Activated T-helper 1 cell treated with anti-CD3 and anti-CD28 coated beads, Interleukin-12 subunit alpha, Interleukin-12 subunit beta, Interleukin-2, Interleukin-4 antibody, amounts not matched to agents 30 ng/mL and 10 ng/mL and 1 ng/mL, durations not matched to agents 14 hours and 24 hours and 36 hours (primary cell): ENCODE measurements at regions not wholly inside any gene's neighbourhood (a gene's known extent, or its start where the extent isn't known, plus 50 kb on each side); places are given as distances from the start of the nearest gene placed in this dataset.
"Not testable (repeated sequence)": the region's sequence is repeated elsewhere in the genome, so short reads cannot be mapped to it uniquely, and the experiment has no call there.

ENCODE experiments used
- DNase-seq: peaks from one replicate; pipeline ENCODE4 v3.0.0; 2021; ENCODE audit warnings: low spot score
- H3K27ac Mint-ChIP-seq: one replicate; pipeline ENCODE4 v1.8.0; 2021; ENCODE audit warnings: mild to moderate bottlenecking, mixed read lengths
- H3K27me3 Mint-ChIP-seq: one replicate; pipeline ENCODE4 v1.8.0; 2022; ENCODE audit warnings: mild to moderate bottlenecking, moderate library complexity, mixed read lengths; ENCODE audit not compliant: insufficient read depth
- H3K36me3 Mint-ChIP-seq: one replicate; pipeline ENCODE4 v1.8.0; 2021; ENCODE audit warnings: low read depth, mixed read lengths
- H3K4me1 Mint-ChIP-seq: one replicate; pipeline ENCODE4 v1.8.0; 2021; ENCODE audit warnings: low read depth, mixed read lengths
- H3K4me3 Mint-ChIP-seq: one replicate; pipeline ENCODE4 v1.8.0; 2021; ENCODE audit warnings: mild to moderate bottlenecking, moderate library complexity, mixed read lengths
- H3K9me3 Mint-ChIP-seq: one replicate; pipeline ENCODE4 v1.8.0; 2021; ENCODE audit warnings: mixed read lengths
- intact Hi-C: fragments of 100-400 bp; cut with micrococcal nuclease; formaldehyde crosslinking; loops from one replicate; pipeline ENCODE4 v1.15.1; 2024

DNA sequence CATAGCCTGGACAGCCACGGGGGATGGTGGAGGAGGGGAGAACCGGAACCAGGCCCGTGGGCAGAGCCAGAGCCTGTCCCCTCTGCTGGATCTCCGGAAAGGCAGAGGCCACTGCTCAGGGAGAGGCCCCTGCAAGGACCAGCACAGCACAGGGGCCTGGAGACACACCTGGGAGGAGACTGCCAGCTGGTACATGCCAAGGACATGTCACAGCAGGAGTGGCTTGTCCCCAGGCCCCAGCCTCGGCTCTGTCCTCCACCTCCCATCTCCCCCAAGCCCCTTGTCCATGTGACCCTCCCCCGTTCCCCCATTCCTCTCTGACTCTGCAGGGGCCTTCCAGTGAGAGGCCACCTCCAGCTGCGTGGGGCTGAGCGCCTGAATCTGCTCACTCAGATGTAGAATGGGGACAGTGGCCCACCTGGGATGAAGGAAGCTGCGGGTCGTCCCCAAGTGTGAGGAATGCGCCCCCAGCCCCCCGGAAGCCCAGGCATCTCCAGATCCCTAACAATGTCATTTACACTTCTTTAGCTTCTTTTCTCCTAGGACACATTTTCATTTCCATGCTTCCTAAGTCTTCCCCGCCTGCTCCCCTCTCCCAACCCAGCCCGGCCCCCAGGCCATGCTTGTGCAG, 349.6 kb upstream of the IRX2 start:
- intact Hi-C loops, result no loop called here
- Mint-ChIP-seq H3K4me3 (no peak overlapping the region), H3K27ac (no peak overlapping the region), H3K27me3 (peaks cover 8% of the 10 kb centered on the region), H3K4me1 (no peaks in the 10 kb centered on the region), H3K36me3 (no peaks in the 10 kb centered on the region), H3K9me3 (peaks cover 7% of the 10 kb centered on the region)
- no peak for DNase-seq

- Mint-ChIP-seq H3K27ac (no peak overlapping the region), H3K9me3 (peaks cover 7% of the 10 kb centered on the region), H3K4me1 (no peaks in the 10 kb centered on the region), H3K4me3 (no peak overlapping the region), H3K27me3 (peaks cover 8% of the 10 kb centered on the region), H3K36me3 (no peaks in the 10 kb centered on the region)
- intact Hi-C loops, result no loop called here
- no peak for DNase-seq
Measured at GRCh38 chr5:3099954-3100353, 348.5 kb upstream of the IRX2 start.

GRCh38 chr5:3099526-3099925, 348.0 kb upstream of the IRX2 start:
- H3K4me3 Mint-ChIP-seq, result no peak overlapping the region

GRCh38 chr5:3098821-3099220, 347.3 kb upstream of the IRX2 start:
- Mint-ChIP-seq H3K36me3 (no peaks in the 10 kb centered on the region), H3K4me1 (no peaks in the 10 kb centered on the region), H3K27ac (no peak overlapping the region), H3K9me3 (peaks cover 18% of the 10 kb centered on the region), H3K27me3 (peaks cover 2% of the 10 kb centered on the region), H3K4me3 (no peak overlapping the region)
- intact Hi-C loops, result no loop called here
- no peak for DNase-seq

More at GRCh38 chr5:3099526-3099925, 348.0 kb upstream of the IRX2 start:
- peaks cover 8% of the 10 kb centered on the region for H3K27me3 Mint-ChIP-seq
- intact Hi-C loops, result no loop called here
- H3K4me1 Mint-ChIP-seq, result no peaks in the 10 kb centered on the region
- no peaks in the 10 kb centered on the region for H3K36me3 Mint-ChIP-seq
- H3K27ac Mint-ChIP-seq, result no peak overlapping the region
- peaks cover 11% of the 10 kb centered on the region for H3K9me3 Mint-ChIP-seq
- DNase-seq, result no peak

- Mint-ChIP-seq H3K27me3 (no peaks in the 10 kb centered on the region), H3K4me3 (no peak overlapping the region), H3K4me1 (no peaks in the 10 kb centered on the region), H3K27ac (no peak overlapping the region), H3K9me3 (peaks cover 17% of the 10 kb centered on the region), H3K36me3 (no peaks in the 10 kb centered on the region)
- intact Hi-C loops, result no loop called here
- DNase-seq, result no peak
Measured at GRCh38 chr5:3092664-3093063, 341.2 kb upstream of the IRX2 start.

DNA sequence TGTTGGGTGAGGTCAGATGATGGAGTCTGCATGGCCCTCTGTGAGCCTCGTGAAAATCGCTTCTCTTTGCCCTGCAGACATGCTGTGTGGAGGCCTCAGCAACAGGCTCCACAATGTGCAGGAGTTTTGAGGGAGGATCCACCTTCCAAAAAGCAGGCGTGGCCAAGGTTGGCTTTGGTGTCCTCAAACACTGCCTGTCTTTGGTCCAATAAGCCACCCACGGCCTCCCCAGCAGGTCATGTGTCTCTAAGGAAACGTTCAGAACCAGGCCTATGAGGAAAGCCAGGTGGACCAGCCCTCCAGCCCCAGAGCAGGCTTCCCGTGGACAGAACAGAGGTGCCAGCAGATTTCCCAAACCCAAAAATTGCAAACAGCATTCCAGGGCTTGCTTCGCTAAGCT, 340.7 kb upstream of the IRX2 start:
- intact Hi-C loops, result no loop called here
- H3K27me3 Mint-ChIP-seq, result no peaks in the 10 kb centered on the region
- DNase-seq, result no peak
- H3K9me3 Mint-ChIP-seq, result peaks cover 12% of the 10 kb centered on the region
- H3K4me3 Mint-ChIP-seq, result no peak overlapping the region
- no peak overlapping the region for H3K27ac Mint-ChIP-seq
- H3K4me1 Mint-ChIP-seq, result no peaks in the 10 kb centered on the region
- no peaks in the 10 kb centered on the region for H3K36me3 Mint-ChIP-seq

DNA sequence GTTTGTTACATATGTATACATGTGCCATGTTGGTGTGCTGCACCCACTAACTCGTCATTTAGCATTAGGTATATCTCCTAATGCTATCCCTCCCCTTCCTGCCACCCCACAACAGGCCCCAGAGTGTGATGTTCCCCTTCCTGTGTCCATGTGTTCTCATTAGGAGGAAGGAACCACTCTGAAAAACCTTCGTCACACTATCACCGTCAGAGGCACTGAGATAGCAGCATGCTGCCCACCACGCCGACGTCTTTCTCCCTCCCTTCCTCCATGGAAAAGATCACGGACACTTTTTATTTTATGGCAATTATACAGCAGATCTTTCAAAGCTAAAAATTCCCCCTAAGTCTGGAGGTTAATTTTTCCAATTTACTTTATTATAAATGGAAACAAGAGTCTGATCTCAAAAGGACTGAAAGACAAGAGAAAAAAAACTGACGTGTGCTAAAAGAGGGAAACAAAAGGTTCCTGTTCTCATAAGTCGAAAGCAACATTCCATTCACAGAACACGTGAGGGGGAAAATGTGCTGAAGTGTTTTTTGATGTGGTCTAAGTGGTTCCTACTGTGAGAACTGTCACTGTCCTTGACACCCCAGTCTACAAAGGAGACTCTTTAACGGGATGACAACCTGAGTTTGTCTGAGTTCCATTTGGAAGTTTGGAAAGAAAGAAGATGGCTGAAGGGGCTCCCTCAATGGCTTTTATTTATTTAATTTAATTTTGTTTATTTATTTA, 339.7 kb upstream of the IRX2 start:
- Mint-ChIP-seq H3K27ac (no peak overlapping the region), H3K4me1 (no peaks in the 10 kb centered on the region), H3K27me3 (no peaks in the 10 kb centered on the region), H3K9me3 (peaks cover 11% of the 10 kb centered on the region), H3K4me3 (no peak overlapping the region), H3K36me3 (no peaks in the 10 kb centered on the region)
- DNase-seq, result no peak
- intact Hi-C loops, result no loop called here

DNA sequence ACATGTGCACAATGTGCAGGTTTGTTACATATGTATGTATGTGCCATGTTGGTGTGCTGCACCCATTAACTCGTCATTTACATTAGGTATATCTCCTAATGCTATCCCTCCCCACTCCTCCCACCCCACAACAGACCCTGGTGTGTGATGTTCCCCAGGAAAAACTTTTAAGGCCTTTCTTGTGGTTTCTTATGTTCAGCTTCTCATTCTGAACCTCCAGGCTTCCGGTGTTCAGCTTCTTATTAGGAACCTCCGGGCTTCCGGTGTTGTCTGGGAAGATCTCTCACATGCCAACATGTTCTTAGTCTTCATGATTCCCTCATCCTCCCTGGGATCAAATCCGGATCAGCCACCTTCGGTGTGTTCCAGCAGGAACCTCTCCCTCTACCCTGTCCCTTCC, 338.8 kb upstream of the IRX2 start:
- H3K27me3 Mint-ChIP-seq, DNase-seq, intact Hi-C loops, H3K27ac Mint-ChIP-seq, H3K4me1 Mint-ChIP-seq, H3K4me3 Mint-ChIP-seq, H3K36me3 Mint-ChIP-seq: not testable (repeated sequence)
- peaks cover 11% of the 10 kb centered on the region for H3K9me3 Mint-ChIP-seq

GRCh38 chr5:3080366-3080765, 328.9 kb upstream of the IRX2 start:
- H3K27ac Mint-ChIP-seq, result no peak overlapping the region
- no peaks in the 10 kb centered on the region for H3K36me3 Mint-ChIP-seq
- H3K4me1 Mint-ChIP-seq, result no peaks in the 10 kb centered on the region
- no peak for DNase-seq
- peaks cover 41% of the 10 kb centered on the region for H3K9me3 Mint-ChIP-seq
- H3K4me3 Mint-ChIP-seq, result no peak overlapping the region
- intact Hi-C loops, result no loop called here
- no peaks in the 10 kb centered on the region for H3K27me3 Mint-ChIP-seq

DNA sequence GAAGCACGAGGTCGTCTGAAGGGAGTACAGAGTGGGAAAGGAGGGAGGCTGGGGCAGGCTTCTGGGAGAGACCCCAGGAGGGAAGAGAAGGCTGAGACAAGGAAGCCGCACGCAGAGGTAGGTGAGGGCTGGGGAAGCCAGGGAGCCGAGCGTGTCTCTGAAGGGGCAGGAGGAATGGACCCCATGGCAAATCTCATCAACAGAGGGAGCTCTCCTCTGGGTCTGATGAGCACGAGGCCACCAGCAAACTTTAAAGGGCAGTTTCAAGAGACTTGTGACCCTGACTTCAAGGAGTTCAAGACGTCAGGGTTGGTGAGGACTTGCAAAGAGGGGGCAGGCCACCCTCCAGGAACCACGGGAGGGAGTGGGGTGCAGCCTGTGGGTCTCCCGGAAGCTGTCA, 326.2 kb upstream of the IRX2 start:
- H3K36me3 Mint-ChIP-seq, result no peaks in the 10 kb centered on the region
- H3K27me3 Mint-ChIP-seq, result no peaks in the 10 kb centered on the region
- no peak overlapping the region for H3K4me3 Mint-ChIP-seq
- no peak overlapping the region for H3K27ac Mint-ChIP-seq
- peaks cover 37% of the 10 kb centered on the region for H3K9me3 Mint-ChIP-seq
- no peaks in the 10 kb centered on the region for H3K4me1 Mint-ChIP-seq
- DNase-seq, result no peak
- intact Hi-C loops, result no loop called here

- H3K4me1 Mint-ChIP-seq, result no peaks in the 10 kb centered on the region
- no peaks in the 10 kb centered on the region for H3K36me3 Mint-ChIP-seq
- no peaks in the 10 kb centered on the region for H3K27me3 Mint-ChIP-seq
- intact Hi-C loops, result no loop called here
- no peak overlapping the region for H3K27ac Mint-ChIP-seq
- no peak overlapping the region for H3K4me3 Mint-ChIP-seq
- H3K9me3 Mint-ChIP-seq, result peaks cover 43% of the 10 kb centered on the region
- no peak for DNase-seq
Measured at GRCh38 chr5:3075309-3075708, 323.8 kb upstream of the IRX2 start.

- H3K27ac Mint-ChIP-seq, result no peak overlapping the region
- H3K27me3 Mint-ChIP-seq, result no peaks in the 10 kb centered on the region
- peaks cover 32% of the 10 kb centered on the region for H3K9me3 Mint-ChIP-seq
- H3K4me3 Mint-ChIP-seq, result no peak overlapping the region
- H3K4me1 Mint-ChIP-seq, result no peaks in the 10 kb centered on the region
- H3K36me3 Mint-ChIP-seq, result no peaks in the 10 kb centered on the region
- intact Hi-C loops, result no loop called here
- no peak for DNase-seq
Measured at GRCh38 chr5:3068401-3068800, 316.9 kb upstream of the IRX2 start.

GRCh38 chr5:3060283-3060682, 308.8 kb upstream of the IRX2 start:
- H3K27me3 Mint-ChIP-seq, result no peaks in the 10 kb centered on the region
- no peaks in the 10 kb centered on the region for H3K36me3 Mint-ChIP-seq
- no peak overlapping the region for H3K4me3 Mint-ChIP-seq
- H3K4me1 Mint-ChIP-seq, result no peaks in the 10 kb centered on the region
- no peak overlapping the region for H3K27ac Mint-ChIP-seq
- intact Hi-C loops, result no loop called here
- DNase-seq, result no peak
- peaks cover 28% of the 10 kb centered on the region for H3K9me3 Mint-ChIP-seq

DNA sequence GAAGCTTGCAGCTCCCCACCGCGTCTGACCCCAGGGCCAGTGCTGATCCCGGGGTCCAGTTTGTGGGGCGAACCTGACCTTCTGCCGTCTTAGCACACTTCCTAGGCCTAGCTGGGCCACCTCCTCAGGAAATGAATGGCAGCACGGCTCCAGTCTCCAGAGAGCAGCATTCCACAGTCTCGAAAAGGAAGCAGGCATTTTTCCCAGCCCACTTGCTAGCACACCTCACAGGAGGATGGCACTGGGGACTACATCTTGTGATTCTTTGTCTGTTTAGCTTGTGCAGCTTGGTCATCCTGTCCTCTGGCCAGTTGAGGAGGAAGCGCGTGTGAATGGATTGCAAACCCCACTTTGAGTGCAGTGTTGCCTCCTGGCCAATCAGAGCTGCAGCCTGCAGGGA, 308.0 kb upstream of the IRX2 start:
- Mint-ChIP-seq H3K27ac (no peak overlapping the region), H3K4me3 (no peak overlapping the region), H3K9me3 (peaks cover 27% of the 10 kb centered on the region), H3K36me3 (no peaks in the 10 kb centered on the region), H3K4me1 (no peaks in the 10 kb centered on the region), H3K27me3 (no peaks in the 10 kb centered on the region)
- DNase-seq, result no peak
- intact Hi-C loops, result no loop called here
